GM23338 (cell line): ENCODE measurements at regions not wholly inside any gene's neighbourhood (a gene's known extent, or its start where the extent isn't known, plus 50 kb on each side); places are given as distances from the start of the nearest gene placed in this dataset.

Experiments used
- ATAC-seq: fragments of 200-7000 bp; cut with Tn5 transposase; 3 replicates; pipeline ENCODE4 v1.9.1; 2020
- DNase-seq: peaks from one replicate; pipeline ENCODE4 v3.0.0-alpha.2; 2015; ENCODE audit warnings: low spot score
- H2AFZ ChIP-seq: fragments of 200-600 bp; sonication (generic); 2 replicates; pipeline ENCODE4 v1.8.0; 2016; ENCODE audit warnings: antibody characterized with exemption, mild to moderate bottlenecking, moderate library complexity
- H3F3A ChIP-seq: fragments of 200-600 bp; sonication (generic); replicated peaks from 2 replicates; pipeline ENCODE4 v1.8.0; 2017; ENCODE audit warnings: antibody characterized with exemption, mixed run types, low read depth
- H3K27ac ChIP-seq: fragments of 200-600 bp; sonication (generic); 2 replicates; pipeline ENCODE4 v1.6.1; 2016; ENCODE audit warnings: low read depth
- H3K27me3 ChIP-seq: fragments of 200-600 bp; sonication (generic); 2 replicates; pipeline ENCODE4 v1.8.0; 2016; ENCODE audit warnings: mild to moderate bottlenecking, mixed run types, moderate library complexity; ENCODE audit not compliant: insufficient read depth
- H3K36me3 ChIP-seq: fragments of 200-600 bp; sonication (generic); 2 replicates; pipeline ENCODE4 v1.8.0; 2016; ENCODE audit warnings: mild to moderate bottlenecking; ENCODE audit not compliant: insufficient read depth
- H3K4me1 ChIP-seq: fragments of 200-600 bp; sonication (generic); 2 replicates; pipeline ENCODE4 v1.8.0; 2016; ENCODE audit warnings: mild to moderate bottlenecking, moderate library complexity; ENCODE audit not compliant: insufficient read depth
- H3K4me2 ChIP-seq: fragments of 200-600 bp; sonication (generic); 2 replicates; pipeline ENCODE4 v1.7.1; 2017; ENCODE audit warnings: mixed run types
- H3K4me3 ChIP-seq: fragments of 200-600 bp; sonication (generic); 2 replicates; pipeline ENCODE4 v1.6.1; 2016; ENCODE audit warnings: mixed run types
- H3K79me2 ChIP-seq: fragments of 200-600 bp; sonication (generic); replicated peaks from 2 replicates; pipeline ENCODE4 v1.8.0; 2017; ENCODE audit warnings: mild to moderate bottlenecking; ENCODE audit not compliant: insufficient read depth
- H3K9me2 ChIP-seq: fragments of 200-600 bp; sonication (generic); 2 replicates; pipeline ENCODE4 v1.8.0; 2017; ENCODE audit not compliant: insufficient read depth
- H4K20me1 ChIP-seq: fragments of 200-600 bp; sonication (generic); replicated peaks from 2 replicates; pipeline ENCODE4 v1.8.0; 2017; ENCODE audit warnings: mild to moderate bottlenecking; ENCODE audit not compliant: insufficient read depth
- H3K27ac Mint-ChIP-seq: 2 replicates; pipeline ENCODE4 v1.8.0; 2020; ENCODE audit warnings: inconsistent platforms, mild to moderate bottlenecking, moderate library complexity, mixed read lengths
- H3K27me3 Mint-ChIP-seq: 3 replicates; pipeline ENCODE4 v1.8.0; 2022; ENCODE audit warnings: low read depth, mild to moderate bottlenecking, moderate library complexity, mixed read lengths, inconsistent platforms; ENCODE audit not compliant: insufficient read depth, poor library complexity
- H3K36me3 Mint-ChIP-seq: 3 replicates; pipeline ENCODE4 v1.8.0; 2021; ENCODE audit warnings: low read depth, mild to moderate bottlenecking, inconsistent platforms, moderate library complexity, mixed read lengths
- H3K4me1 Mint-ChIP-seq: 3 replicates; pipeline ENCODE4 v1.8.0; 2020; ENCODE audit warnings: mild to moderate bottlenecking, inconsistent platforms, mixed read lengths
- H3K4me3 Mint-ChIP-seq: 3 replicates; pipeline ENCODE4 v1.8.0; 2021; ENCODE audit warnings: moderate library complexity, mild to moderate bottlenecking, inconsistent platforms, mixed read lengths
- H3K9me3 Mint-ChIP-seq: 3 replicates; pipeline ENCODE4 v1.8.0; 2020; ENCODE audit warnings: moderate library complexity, mild to moderate bottlenecking, inconsistent platforms, mixed read lengths
- CREB1 ChIP-seq: fragments of 250-450 bp; sonication (Bioruptor Pico); IDR thresholded peaks from 2 replicates; pipeline ENCODE4 v1.5.0; 2020; ENCODE audit warnings: low read depth, mild to moderate bottlenecking, moderate library complexity
- EZH2 ChIP-seq: fragments of 200-600 bp; sonication (generic); IDR thresholded peaks from one replicate; pipeline ENCODE4 v1.8.0; 2017; ENCODE audit warnings: antibody characterized with exemption, mild to moderate bottlenecking, low read depth; ENCODE audit not compliant: unreplicated experiment
- JUNB ChIP-seq: IDR thresholded peaks from one replicate; pipeline ENCODE4 v1.6.1; 2016; ENCODE audit warnings: antibody characterized with exemption; ENCODE audit not compliant: unreplicated experiment
- POLR2AphosphoS5 ChIP-seq: IDR thresholded peaks from 2 replicates; pipeline ENCODE4 v1.6.1; 2016; ENCODE audit warnings: antibody characterized with exemption, low read depth
- STAT1 ChIP-seq: IDR thresholded peaks from one replicate; pipeline ENCODE4 v1.6.1; 2016; ENCODE audit warnings: antibody characterized with exemption; ENCODE audit not compliant: unreplicated experiment
- ZNF114 ChIP-seq: fragments of 250-450 bp; sonication (Bioruptor Pico); IDR thresholded peaks from 2 replicates; pipeline ENCODE4 v1.5.0; 2020; ENCODE audit warnings: mild to moderate bottlenecking, moderate library complexity
- ZNF331 ChIP-seq: fragments of 250-450 bp; sonication (Bioruptor Pico); IDR thresholded peaks from 2 replicates; pipeline ENCODE4 v1.5.0; 2020; ENCODE audit warnings: low read depth, mild to moderate bottlenecking, moderate library complexity
- TF ChIP-seq, protein P1 (sequence below): fragments of 250-450 bp; sonication (Bioruptor Pico); IDR thresholded peaks from 2 replicates; pipeline ENCODE4 v1.5.0; 2020; ENCODE audit warnings: mild to moderate bottlenecking, moderate library complexity

DNA sequence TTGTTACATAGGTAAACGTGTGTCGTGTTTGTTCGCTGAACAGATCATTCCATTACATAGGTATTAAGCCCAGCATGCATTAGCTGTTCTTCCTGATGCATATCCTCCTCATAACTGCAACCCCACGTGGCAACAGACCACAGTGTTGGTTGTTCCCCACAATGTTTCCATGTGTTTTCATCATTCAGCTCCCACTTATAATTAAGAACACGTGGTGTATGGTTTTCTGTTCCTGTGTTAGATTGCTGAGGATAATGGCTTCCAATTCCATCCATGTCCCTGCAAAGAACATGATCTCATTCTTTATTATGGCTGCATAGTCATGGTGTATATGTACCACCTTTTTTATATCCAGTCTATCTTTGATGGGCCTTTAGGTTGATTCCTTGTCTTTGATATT is 1071.1 kb downstream of the SLC16A7 start:
- no peaks in the 10 kb centered on the region for H3F3A ChIP-seq
- no peak for ATAC-seq
- H3K36me3 Mint-ChIP-seq: peaks cover 24% of the 10 kb centered on the region
- no peaks in the 10 kb centered on the region for H3K27me3 ChIP-seq
- no peak overlapping the region for H3K4me3 ChIP-seq
- DNase-seq: no peak
- no peak overlapping the region for H3K27ac ChIP-seq
- H3K4me3 Mint-ChIP-seq: no peak overlapping the region
- H3K27ac Mint-ChIP-seq: no peak overlapping the region
- no peaks in the 10 kb centered on the region for H3K79me2 ChIP-seq
- no peaks in the 10 kb centered on the region for H4K20me1 ChIP-seq
- H3K9me3 Mint-ChIP-seq: peaks cover 22% of the 10 kb centered on the region
- no peak overlapping the region for H3K4me2 ChIP-seq
- H3K9me2 ChIP-seq: peaks cover 5% of the 10 kb centered on the region; the same call in 1 of the 2 replicates
- H3K4me1 ChIP-seq: peaks cover 10% of the 10 kb centered on the region
- TF ChIP-seq CREB1 (no peak), ZNF114 (CRISPR knock-in tag) (no peak), ZNF331 (CRISPR knock-in tag) (no peak), STAT1 (no peak), JUNB (no peak)
- TF ChIP-seq, protein P1, sequence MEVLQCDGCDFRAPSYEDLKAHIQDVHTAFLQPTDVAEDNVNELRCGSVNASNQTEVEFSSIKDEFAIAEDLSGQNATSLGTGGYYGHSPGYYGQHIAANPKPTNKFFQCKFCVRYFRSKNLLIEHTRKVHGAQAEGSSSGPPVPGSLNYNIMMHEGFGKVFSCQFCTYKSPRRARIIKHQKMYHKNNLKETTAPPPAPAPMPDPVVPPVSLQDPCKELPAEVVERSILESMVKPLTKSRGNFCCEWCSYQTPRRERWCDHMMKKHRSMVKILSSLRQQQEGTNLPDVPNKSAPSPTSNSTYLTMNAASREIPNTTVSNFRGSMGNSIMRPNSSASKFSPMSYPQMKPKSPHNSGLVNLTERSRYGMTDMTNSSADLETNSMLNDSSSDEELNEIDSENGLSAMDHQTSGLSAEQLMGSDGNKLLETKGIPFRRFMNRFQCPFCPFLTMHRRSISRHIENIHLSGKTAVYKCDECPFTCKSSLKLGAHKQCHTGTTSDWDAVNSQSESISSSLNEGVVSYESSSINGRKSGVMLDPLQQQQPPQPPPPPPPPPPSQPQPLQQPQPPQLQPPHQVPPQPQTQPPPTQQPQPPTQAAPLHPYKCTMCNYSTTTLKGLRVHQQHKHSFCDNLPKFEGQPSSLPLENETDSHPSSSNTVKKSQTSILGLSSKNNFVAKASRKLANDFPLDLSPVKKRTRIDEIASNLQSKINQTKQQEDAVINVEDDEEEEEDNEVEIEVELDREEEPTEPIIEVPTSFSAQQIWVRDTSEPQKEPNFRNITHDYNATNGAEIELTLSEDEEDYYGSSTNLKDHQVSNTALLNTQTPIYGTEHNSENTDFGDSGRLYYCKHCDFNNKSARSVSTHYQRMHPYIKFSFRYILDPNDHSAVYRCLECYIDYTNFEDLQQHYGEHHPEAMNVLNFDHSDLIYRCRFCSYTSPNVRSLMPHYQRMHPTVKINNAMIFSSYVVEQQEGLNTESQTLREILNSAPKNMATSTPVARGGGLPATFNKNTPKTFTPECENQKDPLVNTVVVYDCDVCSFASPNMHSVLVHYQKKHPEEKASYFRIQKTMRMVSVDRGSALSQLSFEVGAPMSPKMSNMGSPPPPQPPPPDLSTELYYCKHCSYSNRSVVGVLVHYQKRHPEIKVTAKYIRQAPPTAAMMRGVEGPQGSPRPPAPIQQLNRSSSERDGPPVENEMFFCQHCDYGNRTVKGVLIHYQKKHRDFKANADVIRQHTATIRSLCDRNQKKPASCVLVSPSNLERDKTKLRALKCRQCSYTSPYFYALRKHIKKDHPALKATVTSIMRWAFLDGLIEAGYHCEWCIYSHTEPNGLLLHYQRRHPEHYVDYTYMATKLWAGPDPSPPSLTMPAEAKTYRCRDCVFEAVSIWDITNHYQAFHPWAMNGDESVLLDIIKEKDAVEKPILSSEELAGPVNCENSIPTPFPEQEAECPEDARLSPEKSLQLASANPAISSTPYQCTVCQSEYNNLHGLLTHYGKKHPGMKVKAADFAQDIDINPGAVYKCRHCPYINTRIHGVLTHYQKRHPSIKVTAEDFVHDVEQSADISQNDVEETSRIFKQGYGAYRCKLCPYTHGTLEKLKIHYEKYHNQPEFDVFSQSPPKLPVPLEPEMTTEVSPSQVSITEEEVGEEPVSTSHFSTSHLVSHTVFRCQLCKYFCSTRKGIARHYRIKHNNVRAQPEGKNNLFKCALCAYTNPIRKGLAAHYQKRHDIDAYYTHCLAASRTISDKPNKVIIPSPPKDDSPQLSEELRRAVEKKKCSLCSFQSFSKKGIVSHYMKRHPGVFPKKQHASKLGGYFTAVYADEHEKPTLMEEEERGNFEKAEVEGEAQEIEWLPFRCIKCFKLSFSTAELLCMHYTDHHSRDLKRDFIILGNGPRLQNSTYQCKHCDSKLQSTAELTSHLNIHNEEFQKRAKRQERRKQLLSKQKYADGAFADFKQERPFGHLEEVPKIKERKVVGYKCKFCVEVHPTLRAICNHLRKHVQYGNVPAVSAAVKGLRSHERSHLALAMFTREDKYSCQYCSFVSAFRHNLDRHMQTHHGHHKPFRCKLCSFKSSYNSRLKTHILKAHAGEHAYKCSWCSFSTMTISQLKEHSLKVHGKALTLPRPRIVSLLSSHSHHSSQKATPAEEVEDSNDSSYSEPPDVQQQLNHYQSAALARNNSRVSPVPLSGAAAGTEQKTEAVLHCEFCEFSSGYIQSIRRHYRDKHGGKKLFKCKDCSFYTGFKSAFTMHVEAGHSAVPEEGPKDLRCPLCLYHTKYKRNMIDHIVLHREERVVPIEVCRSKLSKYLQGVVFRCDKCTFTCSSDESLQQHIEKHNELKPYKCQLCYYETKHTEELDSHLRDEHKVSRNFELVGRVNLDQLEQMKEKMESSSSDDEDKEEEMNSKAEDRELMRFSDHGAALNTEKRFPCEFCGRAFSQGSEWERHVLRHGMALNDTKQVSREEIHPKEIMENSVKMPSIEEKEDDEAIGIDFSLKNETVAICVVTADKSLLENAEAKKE (CRISPR knock-in tag): no peak
- no peak overlapping the region for H2AFZ ChIP-seq
- H3K4me1 Mint-ChIP-seq: peaks cover 17% of the 10 kb centered on the region
- no peaks in the 10 kb centered on the region for H3K27me3 Mint-ChIP-seq
- H3K36me3 ChIP-seq: no peaks in the 10 kb centered on the region

DNA sequence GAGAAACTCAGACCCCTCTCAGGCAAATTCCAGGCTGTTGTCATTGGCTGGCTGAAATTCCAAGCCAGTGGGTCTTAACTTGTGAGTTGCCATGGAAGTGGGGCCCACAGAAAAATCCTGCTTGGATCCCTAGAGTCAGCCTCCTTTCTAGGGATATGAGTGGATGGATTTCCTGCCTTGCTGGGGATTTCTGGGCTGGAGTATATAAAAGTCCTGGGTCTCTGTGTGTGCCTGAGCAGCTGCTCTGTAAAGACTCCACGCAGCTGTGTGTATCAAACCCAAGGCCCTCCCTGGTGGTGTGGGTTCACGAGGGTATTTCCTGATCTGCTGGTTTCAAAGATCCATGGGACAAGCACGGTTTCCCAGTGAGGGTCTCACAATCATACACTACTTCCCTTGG is 1077.1 kb downstream of the SLC16A7 start:
- Histone ChIP-seq H3K4me3 (no peak overlapping the region), H3K36me3 (no peaks in the 10 kb centered on the region), H3K4me1 (peaks cover 10% of the 10 kb centered on the region), H3K9me2 (peaks cover 5% of the 10 kb centered on the region; the same call in 1 of the 2 replicates), H3K79me2 (no peaks in the 10 kb centered on the region), H3K27me3 (no peaks in the 10 kb centered on the region), H3F3A (no peaks in the 10 kb centered on the region), H3K4me2 (no peak overlapping the region), H4K20me1 (no peaks in the 10 kb centered on the region), H2AFZ (no peak overlapping the region), H3K27ac (no peak overlapping the region)
- peaks cover 40% of the 10 kb centered on the region for H3K36me3 Mint-ChIP-seq
- DNase-seq (no peak), ATAC-seq (no peak)
- H3K9me3 Mint-ChIP-seq: peaks cover 34% of the 10 kb centered on the region
- no peak overlapping the region for H3K27ac Mint-ChIP-seq
- no peaks in the 10 kb centered on the region for H3K27me3 Mint-ChIP-seq
- no peak overlapping the region for H3K4me3 Mint-ChIP-seq
- H3K4me1 Mint-ChIP-seq: peaks cover 17% of the 10 kb centered on the region
- TF ChIP-seq EZH2 (no peak), POLR2AphosphoS5 (no peak)
- TF ChIP-seq, protein P1 (CRISPR knock-in tag): no peak
